DND-41 (cell line): ENCODE measurements at regions not wholly inside any gene's neighbourhood (a gene's known extent, or its start where the extent isn't known, plus 50 kb on each side); places are given as distances from the start of the nearest gene placed in this dataset.

Source experiments
- ATAC-seq: fragments of 200-7000 bp; cut with Tn5 transposase; 3 replicates; pipeline ENCODE4 v1.9.1; 2021; ENCODE audit warnings: low read depth; ENCODE audit not compliant: insufficient read depth
- DNase-seq: peaks from one replicate; pipeline ENCODE4 v3.0.0-alpha.2; 2020
- H2AFZ ChIP-seq: 2 replicates; pipeline ENCODE4 v1.6.0; 2012; ENCODE audit warnings: low read depth, low read length
- H3K27ac ChIP-seq: 2 replicates; pipeline ENCODE4 v1.5.1; 2012; ENCODE audit warnings: low read length, inconsistent platforms
- H3K27me3 ChIP-seq: fragments of 200-600 bp; sonication (generic); 2 replicates; pipeline ENCODE4 v1.6.0; 2012; ENCODE audit warnings: low read length, mild to moderate bottlenecking, inconsistent platforms; ENCODE audit not compliant: insufficient read depth, poor library complexity
- H3K36me3 ChIP-seq: 2 replicates; pipeline ENCODE4 v1.5.1; 2012; ENCODE audit warnings: low read length, inconsistent platforms; ENCODE audit not compliant: insufficient read depth
- H3K4me1 ChIP-seq: 2 replicates; pipeline ENCODE4 v1.5.1; 2012; ENCODE audit warnings: mild to moderate bottlenecking, low read length; ENCODE audit not compliant: insufficient read depth
- H3K4me2 ChIP-seq: 2 replicates; pipeline ENCODE4 v1.6.0; 2012; ENCODE audit warnings: mild to moderate bottlenecking, moderate library complexity, low read length, inconsistent platforms; ENCODE audit not compliant: insufficient read depth
- H3K4me3 ChIP-seq, 2 experiments: fragments of 200-600 bp in 1 of 2; shearing (Covaris generic) in 1 of 2; 2 replicates each; pipeline ENCODE4 v1.5.1; 2012 to 2016; ENCODE audit warnings: inconsistent platforms in 2 of 2, low read length in 2 of 2, mild to moderate bottlenecking in 2 of 2, low read depth in 1 of 2, moderate library complexity in 1 of 2
- H3K79me2 ChIP-seq: 2 replicates; pipeline ENCODE4 v1.6.0; 2012; ENCODE audit warnings: low read length, inconsistent platforms; ENCODE audit not compliant: insufficient read depth
- H3K9ac ChIP-seq: 2 replicates; pipeline ENCODE4 v1.6.0; 2012; ENCODE audit warnings: low read depth, mild to moderate bottlenecking, inconsistent platforms, low read length, moderate library complexity
- H3K9me3 ChIP-seq: 2 replicates; pipeline ENCODE4 v1.5.1; 2012; ENCODE audit warnings: low read length, moderate library complexity, mild to moderate bottlenecking, inconsistent platforms; ENCODE audit not compliant: insufficient read depth, severe bottlenecking
- H4K20me1 ChIP-seq: 2 replicates; pipeline ENCODE4 v1.6.0; 2012; ENCODE audit warnings: low read length; ENCODE audit not compliant: insufficient read depth
- CTCF ChIP-seq: IDR thresholded peaks from 2 replicates; pipeline ENCODE4 v1.5.1; 2012; ENCODE audit warnings: borderline replicate concordance, low read length, moderate library complexity, mild to moderate bottlenecking; ENCODE audit not compliant: poor library complexity, severe bottlenecking; ENCODE audit errors: extremely low read depth
- EZH2 ChIP-seq: IDR thresholded peaks from 3 replicates; pipeline ENCODE4 v1.6.1; 2012; ENCODE audit warnings: borderline replicate concordance, low read depth, mild to moderate bottlenecking, moderate library complexity, low read length, inconsistent platforms; ENCODE audit not compliant: severe bottlenecking

DNA sequence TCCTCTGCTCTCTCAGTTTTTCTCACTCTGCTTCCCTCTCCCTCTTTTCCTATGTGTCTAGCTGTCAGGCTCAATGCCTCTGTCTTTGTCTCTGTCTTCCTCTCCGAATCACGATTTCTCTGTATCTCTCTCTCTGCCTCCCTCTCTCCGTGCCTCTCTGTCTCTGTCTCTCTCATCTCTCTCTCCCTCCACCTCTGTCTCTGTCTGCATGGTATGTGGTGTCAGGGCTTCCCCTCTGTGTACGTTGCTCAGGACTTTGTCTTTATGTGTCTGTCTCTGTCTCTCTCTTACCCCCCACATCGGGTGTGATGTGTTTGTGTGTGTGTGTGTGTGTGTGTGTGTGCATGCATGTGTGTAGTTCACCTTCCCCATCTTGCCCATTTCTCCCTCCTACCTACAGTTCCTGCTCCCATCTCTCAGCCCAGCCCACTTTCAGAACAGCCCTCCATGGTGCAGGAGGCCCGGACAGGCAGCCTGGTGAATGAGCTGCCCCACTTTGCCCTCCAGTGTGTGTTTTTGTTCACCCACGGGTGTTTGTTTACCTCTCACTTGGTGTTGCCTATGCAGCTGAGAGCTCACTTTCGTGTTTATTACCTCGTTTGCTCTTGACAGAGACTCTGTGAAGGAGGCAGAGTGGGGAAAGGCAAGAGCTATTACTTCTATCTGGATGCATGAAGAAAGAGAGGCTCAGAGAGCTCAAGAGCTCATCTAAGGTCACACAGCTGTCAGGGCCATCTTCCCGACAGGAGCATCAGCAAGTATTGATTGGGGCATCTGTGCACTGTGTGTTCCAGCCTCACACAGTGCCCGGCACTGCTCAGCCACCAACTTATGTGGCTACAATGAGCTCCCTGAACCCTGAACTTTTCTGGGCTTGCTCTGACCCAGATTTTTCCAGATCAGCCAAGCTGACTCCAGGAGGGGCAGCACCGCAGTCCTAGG is 163.5 kb upstream of the ZMIZ1 start:
- H4K20me1 ChIP-seq, result no peaks in the 10 kb centered on the region; the same call in 1 of the 2 replicates
- H3K9ac ChIP-seq, result no peak overlapping the region
- peaks cover 8% of the 10 kb centered on the region for H3K27me3 ChIP-seq
- no peak for DNase-seq
- H3K4me3 ChIP-seq, result no peak overlapping the region
- no peaks in the 10 kb centered on the region for H3K36me3 ChIP-seq
- no peaks in the 10 kb centered on the region for H3K79me2 ChIP-seq
- no peak for ATAC-seq
- no peak overlapping the region for H3K4me2 ChIP-seq
- H3K9me3 ChIP-seq, result no peaks in the 10 kb centered on the region
- H3K27ac ChIP-seq, result no peak overlapping the region
- no peaks in the 10 kb centered on the region for H3K4me1 ChIP-seq
- no peak overlapping the region for H2AFZ ChIP-seq
- no peak for TF ChIP-seq EZH2
- TF ChIP-seq CTCF, result no peak

- Histone ChIP-seq H2AFZ (no peak overlapping the region), H3K9me3 (no peaks in the 10 kb centered on the region), H3K27ac (no peak overlapping the region), H3K4me2 (no peak overlapping the region), H3K4me3 (no peak overlapping the region), H3K9ac (no peak overlapping the region), H3K36me3 (no peaks in the 10 kb centered on the region), H3K79me2 (no peaks in the 10 kb centered on the region), H3K4me1 (no peaks in the 10 kb centered on the region), H3K27me3 (peaks cover 13% of the 10 kb centered on the region), H4K20me1 (no peaks in the 10 kb centered on the region; the same call in 1 of the 2 replicates)
- ATAC-seq (no peak), DNase-seq (no peak)
- no peak for TF ChIP-seq EZH2
- TF ChIP-seq CTCF, result no peak
Measured at GRCh38 chr10:78905957-78906308, 162.8 kb upstream of the ZMIZ1 start.

GRCh38 chr10:78906734-78907390 is 161.9 kb upstream of the ZMIZ1 start:
- peaks cover 13% of the 10 kb centered on the region for H3K27me3 ChIP-seq
- no peak overlapping the region for H3K9ac ChIP-seq

More at GRCh38 chr10:78906734-78907390, 161.9 kb upstream of the ZMIZ1 start:
- Histone ChIP-seq H3K9me3 (no peaks in the 10 kb centered on the region), H3K4me3 (no peak overlapping the region), H3K27ac (no peak overlapping the region), H3K4me1 (no peaks in the 10 kb centered on the region), H2AFZ (no peak overlapping the region), H3K79me2 (no peaks in the 10 kb centered on the region), H3K36me3 (no peaks in the 10 kb centered on the region), H3K4me2 (no peak overlapping the region), H4K20me1 (peaks cover 2% of the 10 kb centered on the region; the same call in 1 of the 2 replicates)
- TF ChIP-seq CTCF (no peak), EZH2 (no peak)
- no peak for ATAC-seq
- DNase-seq, result no peak
